SK-N-SH (cell line): ENCODE measurements at regions not wholly inside any gene's neighbourhood (a gene's known extent, or its start where the extent isn't known, plus 50 kb on each side); places are given as distances from the start of the nearest gene placed in this dataset.

ENCODE experiments used
- CTCF ChIA-PET: fragments of 300-600, 350-600 bp; formaldehyde crosslinking; extraction: SDS; loops from one replicate; lab custom pipeline; 2021; lab: Yijun Ruan, JAX
- POLR2A ChIA-PET: fragments of 350-600 bp; sonication (Branson Sonifier 250); formaldehyde crosslinking; extraction: SDS; loops from one replicate; lab custom pipeline; 2020; ENCODE audit warnings: antibody characterized with exemption, inconsistent platforms; lab: Yijun Ruan, JAX
- DNase-seq: peaks from one replicate; pipeline ENCODE4 v3.0.0; 2012
- H2AFZ ChIP-seq: fragments of 200-600 bp; sonication (generic); 2 replicates; pipeline ENCODE4 v1.8.1; 2016; ENCODE audit warnings: antibody characterized with exemption, mild to moderate bottlenecking, low read depth
- H3F3A ChIP-seq: fragments of 200-600 bp; sonication (generic); replicated peaks from 2 replicates; pipeline ENCODE3; 2016; ENCODE audit warnings: antibody characterized with exemption, mild to moderate bottlenecking; ENCODE audit not compliant: insufficient read depth
- H3K27ac ChIP-seq, 2 experiments: fragments of 200-500 bp in 1 of 2; fragments of 200-600 bp in 1 of 2; sonication (Bioruptor generic) in 1 of 2; sonication (generic), shearing (Covaris generic) in 1 of 2; 2 replicates each; pipeline versions ENCODE4 v1.5.1 to v1.6.1; 2014 to 2016; ENCODE audit warnings: low read depth in 2 of 2, inconsistent platforms in 1 of 2, low read length in 1 of 2, mild to moderate bottlenecking in 1 of 2, mixed read lengths in 1 of 2
- H3K27me3 ChIP-seq: fragments of 200-600 bp; sonication (generic), shearing (Covaris generic); 2 replicates; pipeline ENCODE4 v1.6.1; 2016; ENCODE audit warnings: mixed run types; ENCODE audit not compliant: insufficient read depth
- H3K36me3 ChIP-seq, 2 experiments: fragments of 200-500 bp in 1 of 2; fragments of 200-600 bp in 1 of 2; sonication (Bioruptor generic) in 1 of 2; sonication (generic) in 1 of 2; replicated peaks in 1 of 2; 2 replicates each; pipeline versions ENCODE3 to v1.5.1; 2014 to 2016; ENCODE audit warnings: low read length in 1 of 2, mild to moderate bottlenecking in 1 of 2; ENCODE audit not compliant: insufficient read depth in 2 of 2, control insufficient read depth in 1 of 2
- H3K4me1 ChIP-seq, 2 experiments: fragments of 200-500 bp in 1 of 2; fragments of 200-600 bp in 1 of 2; sonication (Bioruptor generic) in 1 of 2; sonication (generic), shearing (Covaris generic) in 1 of 2; 2 replicates each; pipeline versions ENCODE4 v1.5.1 to v1.6.1; 2014 to 2016; ENCODE audit warnings: low read depth in 1 of 2, low read length in 1 of 2, mixed run types in 1 of 2; ENCODE audit not compliant: insufficient read depth in 2 of 2, control insufficient read depth in 1 of 2
- H3K4me2 ChIP-seq: fragments of 200-600 bp; sonication (generic), shearing (Covaris generic); 2 replicates; pipeline ENCODE4 v1.6.1; 2017; ENCODE audit warnings: mixed run types
- H3K4me3 ChIP-seq, 2 experiments: fragments of 200-500 bp in 1 of 2; fragments of 200-600 bp in 1 of 2; sonication (Bioruptor generic) in 1 of 2; sonication (generic), shearing (Covaris generic) in 1 of 2; 2 replicates each; pipeline versions ENCODE4 v1.5.1 to v1.8.1; 2014 to 2016; ENCODE audit warnings: low read depth in 2 of 2, inconsistent platforms in 1 of 2, low read length in 1 of 2, mild to moderate bottlenecking in 1 of 2, mixed read lengths in 1 of 2, moderate library complexity in 1 of 2
- H3K79me2 ChIP-seq: fragments of 200-600 bp; sonication (generic); 2 replicates; pipeline ENCODE4 v1.8.1; 2017; ENCODE audit warnings: mild to moderate bottlenecking; ENCODE audit not compliant: insufficient read depth
- H3K9ac ChIP-seq: fragments of 200-600 bp; sonication (generic); 2 replicates; pipeline ENCODE4 v1.6.1; 2017; ENCODE audit warnings: mixed run types
- H3K9me2 ChIP-seq: fragments of 200-600 bp; sonication (generic); 2 replicates; pipeline ENCODE4 v1.6.1; 2017; ENCODE audit warnings: mixed run types
- H3K9me3 ChIP-seq: fragments of 200-600 bp; sonication (generic); 2 replicates; pipeline ENCODE4 v1.6.1; 2017; ENCODE audit warnings: mixed run types, mild to moderate bottlenecking, moderate library complexity
- H4K20me1 ChIP-seq: fragments of 200-600 bp; sonication (generic); 2 replicates; pipeline ENCODE4 v1.6.1; 2017; ENCODE audit warnings: mild to moderate bottlenecking, mixed run types; ENCODE audit not compliant: insufficient read depth
- EP300 ChIP-seq, 2 experiments: IDR thresholded peaks; 2 replicates each; pipeline versions ENCODE4 v1.4.0 to v1.6.1; 2012; ENCODE audit warnings: borderline replicate concordance in 1 of 2, low read depth in 1 of 2, low read length in 1 of 2
- EZH2phosphoT487 ChIP-seq: fragments of 200-600 bp; sonication (generic); IDR thresholded peaks from 2 replicates; pipeline ENCODE4 v1.6.1; 2017; ENCODE audit warnings: low read depth, mixed run types, mild to moderate bottlenecking, antibody characterized with exemption, moderate library complexity, borderline replicate concordance
- FOXM1 ChIP-seq: IDR thresholded peaks from 2 replicates; pipeline ENCODE4 v1.4.0; 2012; ENCODE audit warnings: low read depth, mild to moderate bottlenecking
- JUND ChIP-seq: IDR thresholded peaks from 2 replicates; pipeline ENCODE4 v1.4.0; 2012
- NFIC ChIP-seq: IDR thresholded peaks from 2 replicates; pipeline ENCODE4 v1.4.0; 2012; ENCODE audit warnings: borderline replicate concordance
- RFX5 ChIP-seq: IDR thresholded peaks from 2 replicates; pipeline ENCODE4 v1.6.1; 2012; ENCODE audit warnings: mild to moderate bottlenecking, improper control_type of control experiment, low read length
- RXRA ChIP-seq: IDR thresholded peaks from 2 replicates; pipeline ENCODE4 v1.4.0; 2012; ENCODE audit warnings: low read depth, mild to moderate bottlenecking, borderline replicate concordance
- SIN3A ChIP-seq: IDR thresholded peaks from 2 replicates; pipeline ENCODE4 v1.6.1; 2012; ENCODE audit warnings: low read depth, mild to moderate bottlenecking, low read length, moderate library complexity, borderline replicate concordance
- TAF1 ChIP-seq: IDR thresholded peaks from 2 replicates; pipeline ENCODE4 v1.6.1; 2012; ENCODE audit warnings: low read depth, mild to moderate bottlenecking, low read length, moderate library complexity, borderline replicate concordance
- TCF12 ChIP-seq: IDR thresholded peaks from 2 replicates; pipeline ENCODE4 v1.4.0; 2012
- YY1 ChIP-seq: IDR thresholded peaks from 2 replicates; pipeline ENCODE4 v1.4.0; 2012; ENCODE audit warnings: low read depth, mild to moderate bottlenecking
- WGBS: methylation state at CpG from one replicate; pipeline ENCODE4 v1.1.6; 2017; ENCODE audit warnings: low lambda C conversion rate; 5-methylcytosine and 5-hydroxymethylcytosine counted together
- TF ChIP-seq, protein P1 (sequence below): IDR thresholded peaks from 2 replicates; pipeline ENCODE4; 2012

GRCh38 chrX:45266456-45266855, 65.8 kb upstream of the DIPK2B start:
- Histone ChIP-seq H3K27me3 (no peaks in the 10 kb centered on the region; the same call in 1 of the 2 replicates), H3K27ac (no peak overlapping the region), H3F3A (no peaks in the 10 kb centered on the region), H3K9ac (no peak overlapping the region), H3K9me2 (no peaks in the 10 kb centered on the region), H3K9me3 (no peaks in the 10 kb centered on the region), H2AFZ (no peak overlapping the region), H4K20me1 (no peaks in the 10 kb centered on the region), H3K36me3 (no peaks in the 10 kb centered on the region), H3K4me2 (no peak overlapping the region), H3K4me3 (no peak overlapping the region), H3K4me1 (peaks cover 0 to 2% of the 10 kb centered on the region in 2 experiments; a peak in 1 of 4 replicates), H3K79me2 (no peaks in the 10 kb centered on the region)
- 10% methylated on average over 1 of the region's 1 CpG for WGBS
- ChIA-PET POLR2A (no interaction called here), CTCF (no interaction called here)
- no peak for TF ChIP-seq JUND
- TF ChIP-seq TAF1, result no peak
- TF ChIP-seq SIN3A, result no peak
- TF ChIP-seq, protein P1, sequence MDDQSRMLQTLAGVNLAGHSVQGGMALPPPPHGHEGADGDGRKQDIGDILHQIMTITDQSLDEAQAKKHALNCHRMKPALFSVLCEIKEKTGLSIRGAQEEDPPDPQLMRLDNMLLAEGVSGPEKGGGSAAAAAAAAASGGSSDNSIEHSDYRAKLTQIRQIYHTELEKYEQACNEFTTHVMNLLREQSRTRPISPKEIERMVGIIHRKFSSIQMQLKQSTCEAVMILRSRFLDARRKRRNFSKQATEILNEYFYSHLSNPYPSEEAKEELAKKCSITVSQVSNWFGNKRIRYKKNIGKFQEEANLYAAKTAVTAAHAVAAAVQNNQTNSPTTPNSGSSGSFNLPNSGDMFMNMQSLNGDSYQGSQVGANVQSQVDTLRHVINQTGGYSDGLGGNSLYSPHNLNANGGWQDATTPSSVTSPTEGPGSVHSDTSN, result no peak
- no peak for TF ChIP-seq FOXM1
- no peak for TF ChIP-seq RXRA
- no peak for TF ChIP-seq RFX5
- DNase-seq, result no peak

DNA sequence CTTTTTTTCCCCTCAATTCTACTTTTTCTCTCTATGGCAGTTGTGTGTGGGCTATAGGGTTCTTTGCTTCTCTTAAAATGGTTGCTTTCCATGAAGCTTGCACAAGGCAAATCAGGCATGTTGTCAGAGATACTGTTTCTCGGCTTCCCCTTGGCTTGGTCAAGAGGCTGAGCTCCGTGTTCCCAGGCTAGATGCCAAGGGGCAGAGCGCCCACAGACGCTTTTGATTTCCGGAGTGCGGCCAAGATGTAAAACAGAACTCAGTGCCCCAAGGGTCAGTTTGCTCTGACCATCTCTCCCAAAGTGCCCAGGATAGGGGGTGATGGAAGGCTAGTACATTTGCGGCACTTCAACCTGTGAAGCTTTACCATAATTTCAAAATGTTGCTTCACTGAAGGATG, 64.2 kb upstream of the DIPK2B start:
- Histone ChIP-seq H4K20me1 (no peaks in the 10 kb centered on the region), H3K36me3 (no peaks in the 10 kb centered on the region), H3K9me3 (no peaks in the 10 kb centered on the region), H3K9me2 (no peaks in the 10 kb centered on the region), H3K79me2 (no peaks in the 10 kb centered on the region), H3K4me2 (peak overlapping the region; percentile 22; the same call in 1 of the 2 replicates), H3K27me3 (no peaks in the 10 kb centered on the region; the same call in 1 of the 2 replicates), H3K27ac (peak overlapping the region; percentile 47 to 48; a peak in 2 of 4 replicates), H2AFZ (peak overlapping the region; percentile 77), H3K4me1 (peaks cover 0 to 2% of the 10 kb centered on the region in 2 experiments; a peak in 1 of 4 replicates), H3K4me3 (no peak overlapping the region), H3K9ac (no peak overlapping the region), H3F3A (no peaks in the 10 kb centered on the region)
- TF ChIP-seq YY1, result no peak
- peak; percentile 88 for TF ChIP-seq TCF12
- TF ChIP-seq, protein P1, result peak; percentile 68
- peak; percentile 81 for TF ChIP-seq NFIC
- 0 out of 2 replicates have a peak, but pooled peaks have one; percentile 39 for TF ChIP-seq RXRA
- peak in 1 of 2 experiments; percentile 46; a peak in 1 of 4 replicates for TF ChIP-seq EP300 (IDR thresholded peaks at IDR 0.05; ENCODE audit: borderline replicate concordance in 1 of 2, low read depth in 1 of 2, low read length in 1 of 2)
- TF ChIP-seq FOXM1, result no peak
- TF ChIP-seq EZH2phosphoT487, result no peak
- WGBS, result 22% methylated on average over 6 of the region's 7 CpGs
- POLR2A ChIA-PET, result no interaction called here
- DNase-seq, result peak; percentile 6
- CTCF ChIA-PET, result no interaction called here
